Fibroblast of villous mesenchyme (primary cell): ENCODE measurements at regions not wholly inside any gene's neighbourhood (a gene's known extent, or its start where the extent isn't known, plus 50 kb on each side); places are given as distances from the start of the nearest gene placed in this dataset.

Experiments
- DNase-seq: peaks from one replicate; pipeline ENCODE4 v3.0.0-alpha.2; 2010; ENCODE audit warnings: low read depth
- H3K4me3 ChIP-seq: 2 replicates; pipeline ENCODE4 v1.5.1; 2011; ENCODE audit warnings: low read depth, mild to moderate bottlenecking, low read length
- TF ChIP-seq, protein P1 (sequence below): IDR thresholded peaks from 2 replicates; pipeline ENCODE4 v1.5.1; 2012; ENCODE audit warnings: low read depth, mild to moderate bottlenecking, low read length; ENCODE audit not compliant: insufficient read depth

DNA sequence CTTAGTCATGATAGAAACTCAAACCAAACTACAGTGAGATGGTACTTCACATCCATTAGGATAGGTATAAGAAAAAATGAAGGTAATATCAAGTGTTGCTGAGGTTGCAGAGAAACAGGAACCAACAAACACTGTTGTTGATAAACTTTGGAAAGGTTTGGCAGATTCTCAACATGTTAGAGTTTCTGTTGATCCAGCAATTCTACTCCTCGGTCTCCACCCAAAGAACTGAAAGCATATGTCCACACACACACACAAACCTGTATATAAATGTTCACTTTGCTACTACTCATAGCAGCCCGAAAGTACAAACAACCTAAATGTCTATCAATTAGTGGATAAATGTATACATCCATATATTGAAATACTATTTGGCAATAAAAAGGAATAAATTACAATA lies 128.3 kb upstream of the CARMIL1 start:
- TF ChIP-seq, protein P1, sequence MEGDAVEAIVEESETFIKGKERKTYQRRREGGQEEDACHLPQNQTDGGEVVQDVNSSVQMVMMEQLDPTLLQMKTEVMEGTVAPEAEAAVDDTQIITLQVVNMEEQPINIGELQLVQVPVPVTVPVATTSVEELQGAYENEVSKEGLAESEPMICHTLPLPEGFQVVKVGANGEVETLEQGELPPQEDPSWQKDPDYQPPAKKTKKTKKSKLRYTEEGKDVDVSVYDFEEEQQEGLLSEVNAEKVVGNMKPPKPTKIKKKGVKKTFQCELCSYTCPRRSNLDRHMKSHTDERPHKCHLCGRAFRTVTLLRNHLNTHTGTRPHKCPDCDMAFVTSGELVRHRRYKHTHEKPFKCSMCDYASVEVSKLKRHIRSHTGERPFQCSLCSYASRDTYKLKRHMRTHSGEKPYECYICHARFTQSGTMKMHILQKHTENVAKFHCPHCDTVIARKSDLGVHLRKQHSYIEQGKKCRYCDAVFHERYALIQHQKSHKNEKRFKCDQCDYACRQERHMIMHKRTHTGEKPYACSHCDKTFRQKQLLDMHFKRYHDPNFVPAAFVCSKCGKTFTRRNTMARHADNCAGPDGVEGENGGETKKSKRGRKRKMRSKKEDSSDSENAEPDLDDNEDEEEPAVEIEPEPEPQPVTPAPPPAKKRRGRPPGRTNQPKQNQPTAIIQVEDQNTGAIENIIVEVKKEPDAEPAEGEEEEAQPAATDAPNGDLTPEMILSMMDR: no peak
- DNase-seq: no peak
- H3K4me3 ChIP-seq: no peak overlapping the region

DNA sequence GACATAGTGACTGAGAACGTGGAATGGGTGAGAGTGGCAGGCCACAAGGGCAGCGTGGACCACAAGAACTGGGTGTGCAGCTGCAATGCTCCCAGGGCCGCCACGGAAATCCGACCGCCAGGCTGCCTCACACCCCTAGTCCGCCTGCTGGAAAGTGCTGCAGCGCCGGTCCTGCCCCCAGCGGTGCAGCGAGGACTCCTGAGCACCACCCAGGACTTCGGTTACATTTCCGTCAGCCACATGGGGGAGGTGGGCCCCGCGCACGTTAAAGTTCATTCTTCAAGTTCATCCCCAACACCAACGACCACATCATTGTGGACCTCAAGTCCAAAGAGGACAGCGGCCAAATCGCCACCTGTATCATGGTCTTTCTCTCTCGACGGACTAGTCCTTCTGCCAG lies 126.1 kb upstream of the CARMIL1 start:
- no peak for DNase-seq
- no peak overlapping the region for H3K4me3 ChIP-seq
- TF ChIP-seq, protein P1: no peak

DNA sequence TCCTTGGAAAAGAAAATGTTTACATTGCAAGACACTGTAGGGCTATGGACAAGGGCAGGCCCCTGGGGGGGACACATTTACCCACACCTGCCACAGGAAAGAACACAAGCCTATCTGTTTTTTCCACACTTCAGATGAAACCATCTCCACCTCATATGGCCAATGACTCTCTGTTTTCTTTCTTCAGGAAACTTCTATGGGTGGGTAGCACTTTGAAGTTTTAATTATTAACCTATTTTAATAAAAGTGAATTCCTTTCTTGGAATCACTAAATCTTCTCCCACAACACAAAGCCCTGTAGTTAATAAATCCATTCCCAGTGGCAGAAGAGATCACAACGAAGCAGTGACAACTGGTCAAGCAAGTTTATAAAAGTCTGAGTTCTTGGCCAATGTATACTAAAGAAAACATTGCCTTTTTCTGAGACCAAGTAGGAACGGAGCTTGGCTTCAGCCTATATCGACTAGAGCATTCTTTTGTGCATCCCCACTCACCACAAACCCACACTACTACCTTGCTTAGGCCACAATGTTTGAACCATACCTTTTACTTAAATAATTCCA lies 125.1 kb upstream of the CARMIL1 start:
- TF ChIP-seq, protein P1: no peak
- H3K4me3 ChIP-seq: no peak overlapping the region
- no peak for DNase-seq

DNA sequence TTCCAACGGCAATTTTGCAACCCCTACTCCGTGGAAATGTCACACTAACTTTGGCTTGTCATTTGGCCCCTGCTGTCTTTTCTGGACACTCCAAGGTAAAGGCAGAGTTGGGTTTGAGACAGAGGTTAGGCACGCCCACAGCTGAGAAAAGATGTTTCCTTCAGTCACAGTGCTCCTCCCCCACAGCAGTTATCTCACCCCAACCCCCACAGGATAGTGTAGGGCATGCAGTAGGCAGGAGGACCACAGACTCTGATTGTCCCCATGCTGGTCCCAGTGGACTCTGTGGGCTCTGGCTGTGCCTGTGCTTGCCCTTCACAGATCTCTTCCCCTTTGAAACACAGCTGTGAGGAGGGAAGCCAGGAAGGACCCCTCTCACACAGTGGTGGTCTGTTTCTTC lies 124.0 kb upstream of the CARMIL1 start:
- no peak overlapping the region for H3K4me3 ChIP-seq
- TF ChIP-seq, protein P1: no peak

DNA sequence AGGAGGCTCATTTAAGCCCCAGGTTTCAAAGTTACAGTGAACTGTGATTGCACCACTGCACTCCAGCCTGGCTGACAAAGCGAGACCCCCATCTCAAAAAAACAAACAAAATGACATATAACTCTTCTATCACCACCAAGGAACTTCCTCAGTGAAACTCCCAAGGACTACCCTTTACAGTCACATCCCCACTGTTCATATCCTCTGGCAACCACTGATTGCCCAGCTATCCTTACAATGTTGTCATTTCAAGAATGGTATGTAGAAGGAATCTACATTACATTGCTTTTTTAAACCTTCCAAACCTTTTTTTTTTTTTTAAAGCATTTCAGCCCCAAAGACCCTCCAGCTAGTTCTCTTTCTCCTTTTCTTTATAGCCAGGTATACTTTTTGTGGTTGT lies 123.1 kb upstream of the CARMIL1 start:
- DNase-seq: no peak
- H3K4me3 ChIP-seq: no peak overlapping the region
- TF ChIP-seq, protein P1: no peak

More for the DNA sequence above, 124.0 kb upstream of the CARMIL1 start:
- DNase-seq: no peak

DNA sequence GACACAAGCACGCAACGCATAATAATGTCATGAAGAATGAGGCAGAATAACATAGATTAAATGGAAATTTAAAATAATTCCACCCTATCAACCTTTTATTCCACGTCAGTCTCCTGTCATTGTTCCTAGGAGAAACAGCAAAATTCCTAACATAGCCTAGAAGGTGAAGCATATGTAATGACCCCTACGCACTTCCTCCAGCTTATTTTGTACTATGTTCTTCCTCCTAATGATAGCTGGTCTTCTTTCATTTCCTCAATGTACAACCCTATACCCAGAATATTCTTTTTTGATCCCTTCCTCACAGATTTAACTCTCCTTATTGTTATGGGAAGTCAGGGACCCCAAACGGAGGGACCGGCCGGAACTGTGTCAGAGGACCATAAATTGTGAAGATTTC lies 122.0 kb upstream of the CARMIL1 start:
- H3K4me3 ChIP-seq: no peak overlapping the region
- DNase-seq: no peak

More for the DNA sequence above, 122.0 kb upstream of the CARMIL1 start:
- TF ChIP-seq, protein P1: no peak
